ENCODE measurements at regions not wholly inside any gene's neighbourhood (a gene's known extent, or its start where the extent isn't known, plus 50 kb on each side); places are given as distances from the start of the nearest gene placed in this dataset.

DNA sequence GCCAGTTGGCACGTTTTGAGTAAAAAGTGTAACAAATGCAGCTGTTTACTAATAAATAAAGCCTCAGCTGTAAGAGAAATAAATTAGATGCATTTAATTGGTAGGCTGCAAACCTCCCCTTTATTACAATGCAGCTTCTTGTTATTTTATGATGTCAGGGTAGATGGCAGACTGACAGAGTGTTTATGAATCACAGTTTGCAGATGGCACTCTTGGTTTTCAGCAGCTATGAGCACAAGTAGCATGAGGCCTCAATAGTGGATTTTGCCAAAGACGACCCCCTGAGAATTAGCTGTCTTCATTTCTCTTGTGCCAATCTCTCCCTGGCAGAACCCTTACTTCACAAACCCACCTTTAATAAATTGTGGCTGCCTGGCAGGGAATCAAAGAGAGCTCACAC, 161.2 kb upstream of the C1orf87 start:
- TF ChIP-seq POLR2A (IDR thresholded peaks at IDR 0.05) = no peak
- TF ChIP-seq, protein P1, sequence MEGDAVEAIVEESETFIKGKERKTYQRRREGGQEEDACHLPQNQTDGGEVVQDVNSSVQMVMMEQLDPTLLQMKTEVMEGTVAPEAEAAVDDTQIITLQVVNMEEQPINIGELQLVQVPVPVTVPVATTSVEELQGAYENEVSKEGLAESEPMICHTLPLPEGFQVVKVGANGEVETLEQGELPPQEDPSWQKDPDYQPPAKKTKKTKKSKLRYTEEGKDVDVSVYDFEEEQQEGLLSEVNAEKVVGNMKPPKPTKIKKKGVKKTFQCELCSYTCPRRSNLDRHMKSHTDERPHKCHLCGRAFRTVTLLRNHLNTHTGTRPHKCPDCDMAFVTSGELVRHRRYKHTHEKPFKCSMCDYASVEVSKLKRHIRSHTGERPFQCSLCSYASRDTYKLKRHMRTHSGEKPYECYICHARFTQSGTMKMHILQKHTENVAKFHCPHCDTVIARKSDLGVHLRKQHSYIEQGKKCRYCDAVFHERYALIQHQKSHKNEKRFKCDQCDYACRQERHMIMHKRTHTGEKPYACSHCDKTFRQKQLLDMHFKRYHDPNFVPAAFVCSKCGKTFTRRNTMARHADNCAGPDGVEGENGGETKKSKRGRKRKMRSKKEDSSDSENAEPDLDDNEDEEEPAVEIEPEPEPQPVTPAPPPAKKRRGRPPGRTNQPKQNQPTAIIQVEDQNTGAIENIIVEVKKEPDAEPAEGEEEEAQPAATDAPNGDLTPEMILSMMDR (IDR thresholded peaks at IDR 0.05) = no peak
- 60 to 68% methylated on average over 2 of the region's 2 CpGs for WGBS, 2 donors
- DNase-seq (ENCODE audit: low spot score in 2 of 2) = no peak
- H3K4me3 ChIP-seq (ENCODE audit: low read depth, poor library complexity, severe bottlenecking) = no peak overlapping the region
- intact Hi-C loops (cut with DNase I; ENCODE audit: low total_unique reads) = no loop called here

DNA sequence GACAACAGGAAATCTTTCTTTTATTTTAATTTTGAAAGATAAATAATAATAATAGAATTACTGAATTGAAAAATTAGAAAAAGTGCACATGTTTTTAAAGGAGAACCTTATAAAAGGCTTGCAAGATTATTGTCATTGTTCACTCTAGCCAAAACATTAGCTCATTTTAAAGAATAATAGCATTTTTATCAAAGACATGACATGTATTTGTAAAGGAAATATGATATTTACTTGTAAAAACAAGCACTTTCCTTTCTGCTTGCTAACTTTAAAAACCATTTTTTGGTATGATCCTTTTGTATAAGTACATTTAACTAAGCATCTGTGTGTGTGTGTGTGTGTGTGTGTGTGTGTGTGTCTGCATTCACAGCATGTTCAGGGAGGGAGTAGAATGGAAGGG, 156.3 kb upstream of the C1orf87 start:
- TF ChIP-seq, protein P1 (IDR thresholded peaks at IDR 0.05) = no peak
- TF ChIP-seq POLR2A (IDR thresholded peaks at IDR 0.05) = no peak
- intact Hi-C loops (cut with DNase I; ENCODE audit: low total_unique reads) = no loop called here
- DNase-seq (ENCODE audit: low spot score in 2 of 2) = no peak
- H3K4me3 ChIP-seq (ENCODE audit: low read depth, poor library complexity, severe bottlenecking) = no peak overlapping the region

- intact Hi-C loops (cut with DNase I; ENCODE audit: low total_unique reads) = no loop called here
- no peak for DNase-seq (ENCODE audit: low spot score in 2 of 2)
- TF ChIP-seq, protein P1 (IDR thresholded peaks at IDR 0.05) = no peak
- no peak for TF ChIP-seq POLR2A (IDR thresholded peaks at IDR 0.05)
- 68 to 81% methylated on average over 1 of the region's 1 CpG for WGBS, 2 donors
- no peak overlapping the region for H3K4me3 ChIP-seq (ENCODE audit: low read depth, poor library complexity, severe bottlenecking)
Measured at GRCh38 chr1:60228041-60228491, 154.5 kb upstream of the C1orf87 start.

DNA sequence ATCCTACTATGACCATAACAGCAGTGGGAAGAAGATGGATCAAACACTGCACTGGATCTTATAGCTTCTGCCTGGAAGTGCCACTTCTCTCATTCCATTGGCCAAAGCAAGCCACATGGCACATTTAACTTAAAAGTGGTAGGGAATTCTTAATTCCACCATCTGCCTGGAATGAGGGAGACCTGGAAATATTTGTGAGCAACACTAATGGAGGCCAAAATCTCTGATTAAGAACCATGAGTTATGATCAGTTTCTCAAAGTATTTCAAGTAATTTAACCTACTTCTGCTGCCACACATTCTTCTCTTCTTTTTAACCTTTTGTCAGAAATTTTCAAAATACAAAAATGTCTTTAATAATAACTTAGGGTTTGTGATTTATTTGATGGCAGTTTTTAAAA, 154.0 kb upstream of the C1orf87 start:
- no peak overlapping the region for H3K4me3 ChIP-seq (ENCODE audit: low read depth, poor library complexity, severe bottlenecking)
- no peak for DNase-seq (ENCODE audit: low spot score in 2 of 2)
- intact Hi-C loops (cut with DNase I; ENCODE audit: low total_unique reads) = no loop called here
- TF ChIP-seq, protein P1 (IDR thresholded peaks at IDR 0.05) = no peak
- no peak for TF ChIP-seq POLR2A (IDR thresholded peaks at IDR 0.05)

GRCh38 chr1:60225486-60225885, 151.9 kb upstream of the C1orf87 start:
- WGBS, 2 donors = 77 to 83% methylated on average over 3 of the region's 3 CpGs
- no peak overlapping the region for H3K4me3 ChIP-seq (ENCODE audit: low read depth, poor library complexity, severe bottlenecking)
- no peak for TF ChIP-seq POLR2A (IDR thresholded peaks at IDR 0.05)
- TF ChIP-seq, protein P1 (IDR thresholded peaks at IDR 0.05) = no peak
- intact Hi-C loops (cut with DNase I; ENCODE audit: low total_unique reads) = no loop called here
- DNase-seq (ENCODE audit: low spot score in 2 of 2) = no peak

GRCh38 chr1:60224523-60224922, 151.0 kb upstream of the C1orf87 start:
- intact Hi-C loops (cut with DNase I; ENCODE audit: low total_unique reads) = no loop called here
- WGBS, 2 donors = 95 to 96% methylated on average over 3 of the region's 3 CpGs
- H3K4me3 ChIP-seq (ENCODE audit: low read depth, poor library complexity, severe bottlenecking) = no peak overlapping the region
- no peak for DNase-seq (ENCODE audit: low spot score in 2 of 2)
- no peak for TF ChIP-seq POLR2A (IDR thresholded peaks at IDR 0.05)
- TF ChIP-seq, protein P1 (IDR thresholded peaks at IDR 0.05) = no peak

Data from lower leg skin (tissue), 4 donors.